SK-N-SH (cell line): ENCODE measurements at regions not wholly inside any gene's neighbourhood (a gene's known extent, or its start where the extent isn't known, plus 50 kb on each side); places are given as distances from the start of the nearest gene placed in this dataset.

ENCODE experiments used
- CTCF ChIA-PET: fragments of 300-600, 350-600 bp; formaldehyde crosslinking; extraction: SDS; loops from one replicate; lab custom pipeline; 2021; lab: Yijun Ruan, JAX
- POLR2A ChIA-PET: fragments of 350-600 bp; sonication (Branson Sonifier 250); formaldehyde crosslinking; extraction: SDS; loops from one replicate; lab custom pipeline; 2020; ENCODE audit warnings: antibody characterized with exemption, inconsistent platforms; lab: Yijun Ruan, JAX
- DNase-seq: peaks from one replicate; pipeline ENCODE4 v3.0.0; 2012
- H2AFZ ChIP-seq: fragments of 200-600 bp; sonication (generic); 2 replicates; pipeline ENCODE4 v1.8.1; 2016; ENCODE audit warnings: antibody characterized with exemption, mild to moderate bottlenecking, low read depth
- H3F3A ChIP-seq: fragments of 200-600 bp; sonication (generic); replicated peaks from 2 replicates; pipeline ENCODE3; 2016; ENCODE audit warnings: antibody characterized with exemption, mild to moderate bottlenecking; ENCODE audit not compliant: insufficient read depth
- H3K27ac ChIP-seq, 2 experiments: fragments of 200-500 bp in 1 of 2; fragments of 200-600 bp in 1 of 2; sonication (Bioruptor generic) in 1 of 2; sonication (generic), shearing (Covaris generic) in 1 of 2; 2 replicates each; pipeline versions ENCODE4 v1.5.1 to v1.6.1; 2014 to 2016; ENCODE audit warnings: low read depth in 2 of 2, inconsistent platforms in 1 of 2, low read length in 1 of 2, mild to moderate bottlenecking in 1 of 2, mixed read lengths in 1 of 2
- H3K27me3 ChIP-seq: fragments of 200-600 bp; sonication (generic), shearing (Covaris generic); 2 replicates; pipeline ENCODE4 v1.6.1; 2016; ENCODE audit warnings: mixed run types; ENCODE audit not compliant: insufficient read depth
- H3K36me3 ChIP-seq, 2 experiments: fragments of 200-500 bp in 1 of 2; fragments of 200-600 bp in 1 of 2; sonication (Bioruptor generic) in 1 of 2; sonication (generic) in 1 of 2; replicated peaks in 1 of 2; 2 replicates each; pipeline versions ENCODE3 to v1.5.1; 2014 to 2016; ENCODE audit warnings: low read length in 1 of 2, mild to moderate bottlenecking in 1 of 2; ENCODE audit not compliant: insufficient read depth in 2 of 2, control insufficient read depth in 1 of 2
- H3K4me1 ChIP-seq, 2 experiments: fragments of 200-500 bp in 1 of 2; fragments of 200-600 bp in 1 of 2; sonication (Bioruptor generic) in 1 of 2; sonication (generic), shearing (Covaris generic) in 1 of 2; 2 replicates each; pipeline versions ENCODE4 v1.5.1 to v1.6.1; 2014 to 2016; ENCODE audit warnings: low read depth in 1 of 2, low read length in 1 of 2, mixed run types in 1 of 2; ENCODE audit not compliant: insufficient read depth in 2 of 2, control insufficient read depth in 1 of 2
- H3K4me2 ChIP-seq: fragments of 200-600 bp; sonication (generic), shearing (Covaris generic); 2 replicates; pipeline ENCODE4 v1.6.1; 2017; ENCODE audit warnings: mixed run types
- H3K4me3 ChIP-seq, 2 experiments: fragments of 200-500 bp in 1 of 2; fragments of 200-600 bp in 1 of 2; sonication (Bioruptor generic) in 1 of 2; sonication (generic), shearing (Covaris generic) in 1 of 2; 2 replicates each; pipeline versions ENCODE4 v1.5.1 to v1.8.1; 2014 to 2016; ENCODE audit warnings: low read depth in 2 of 2, inconsistent platforms in 1 of 2, low read length in 1 of 2, mild to moderate bottlenecking in 1 of 2, mixed read lengths in 1 of 2, moderate library complexity in 1 of 2
- H3K79me2 ChIP-seq: fragments of 200-600 bp; sonication (generic); 2 replicates; pipeline ENCODE4 v1.8.1; 2017; ENCODE audit warnings: mild to moderate bottlenecking; ENCODE audit not compliant: insufficient read depth
- H3K9ac ChIP-seq: fragments of 200-600 bp; sonication (generic); 2 replicates; pipeline ENCODE4 v1.6.1; 2017; ENCODE audit warnings: mixed run types
- H3K9me2 ChIP-seq: fragments of 200-600 bp; sonication (generic); 2 replicates; pipeline ENCODE4 v1.6.1; 2017; ENCODE audit warnings: mixed run types
- H3K9me3 ChIP-seq: fragments of 200-600 bp; sonication (generic); 2 replicates; pipeline ENCODE4 v1.6.1; 2017; ENCODE audit warnings: mixed run types, mild to moderate bottlenecking, moderate library complexity
- H4K20me1 ChIP-seq: fragments of 200-600 bp; sonication (generic); 2 replicates; pipeline ENCODE4 v1.6.1; 2017; ENCODE audit warnings: mild to moderate bottlenecking, mixed run types; ENCODE audit not compliant: insufficient read depth
- EP300 ChIP-seq, 2 experiments: IDR thresholded peaks; 2 replicates each; pipeline versions ENCODE4 v1.4.0 to v1.6.1; 2012; ENCODE audit warnings: borderline replicate concordance in 1 of 2, low read depth in 1 of 2, low read length in 1 of 2
- FOSL2 ChIP-seq: IDR thresholded peaks from 2 replicates; pipeline ENCODE4 v1.4.0; 2012; ENCODE audit warnings: low read depth, mild to moderate bottlenecking, moderate library complexity, borderline replicate concordance
- FOXJ3 ChIP-seq: sonication (generic); formaldehyde crosslinking; IDR thresholded peaks from 2 replicates; pipeline ENCODE4 v1.5.1; 2020; ENCODE audit warnings: mild to moderate bottlenecking, missing genetic modification reagents
- FOXM1 ChIP-seq: IDR thresholded peaks from 2 replicates; pipeline ENCODE4 v1.4.0; 2012; ENCODE audit warnings: low read depth, mild to moderate bottlenecking
- GATA2 ChIP-seq: sonication (generic); formaldehyde crosslinking; IDR thresholded peaks from 2 replicates; pipeline ENCODE4 v1.5.0; 2020; ENCODE audit warnings: mild to moderate bottlenecking, missing genetic modification reagents
- IRF3 ChIP-seq: fragments of 150-350 bp; IDR thresholded peaks from 2 replicates; pipeline ENCODE4 v1.6.1; 2016; ENCODE audit warnings: mild to moderate bottlenecking, low read depth, low read length
- JUND ChIP-seq: IDR thresholded peaks from 2 replicates; pipeline ENCODE4 v1.4.0; 2012
- MEF2A ChIP-seq: IDR thresholded peaks from 2 replicates; pipeline ENCODE4 v1.4.0; 2012; ENCODE audit warnings: low read depth, borderline replicate concordance
- NFIC ChIP-seq: IDR thresholded peaks from 2 replicates; pipeline ENCODE4 v1.4.0; 2012; ENCODE audit warnings: borderline replicate concordance
- NRF1 ChIP-seq: IDR thresholded peaks from 2 replicates; pipeline ENCODE4 v1.6.1; 2012; ENCODE audit warnings: low read depth, mild to moderate bottlenecking, low read length
- RCOR1 ChIP-seq: fragments of 150-350 bp; IDR thresholded peaks from 2 replicates; pipeline ENCODE4 v1.6.1; 2017; ENCODE audit warnings: antibody characterized with exemption, low read length
- RFX5 ChIP-seq: IDR thresholded peaks from 2 replicates; pipeline ENCODE4 v1.6.1; 2012; ENCODE audit warnings: mild to moderate bottlenecking, improper control_type of control experiment, low read length
- RXRA ChIP-seq: IDR thresholded peaks from 2 replicates; pipeline ENCODE4 v1.4.0; 2012; ENCODE audit warnings: low read depth, mild to moderate bottlenecking, borderline replicate concordance
- SMC3 ChIP-seq: IDR thresholded peaks from 2 replicates; pipeline ENCODE4 v1.6.1; 2012; ENCODE audit warnings: low read depth, low read length, improper control_type of control experiment
- TAF1 ChIP-seq: IDR thresholded peaks from 2 replicates; pipeline ENCODE4 v1.6.1; 2012; ENCODE audit warnings: low read depth, mild to moderate bottlenecking, low read length, moderate library complexity, borderline replicate concordance
- USF2 ChIP-seq: fragments of 150-350 bp; IDR thresholded peaks from 2 replicates; pipeline ENCODE4 v1.6.1; 2017; ENCODE audit warnings: antibody characterized with exemption, low read length, low read depth, borderline replicate concordance
- ZBTB33 ChIP-seq: IDR thresholded peaks from 2 replicates; pipeline ENCODE4 v1.4.0; 2012; ENCODE audit warnings: low read depth, borderline replicate concordance
- WGBS: methylation state at CpG from one replicate; pipeline ENCODE4 v1.1.6; 2017; ENCODE audit warnings: low lambda C conversion rate; 5-methylcytosine and 5-hydroxymethylcytosine counted together

- no peak for TF ChIP-seq TAF1
- no peak for TF ChIP-seq GATA2 (CRISPR knock-in tag)
- no peak for TF ChIP-seq FOXJ3 (CRISPR knock-in tag)
- no peak for TF ChIP-seq NRF1
- TF ChIP-seq JUND, result no peak
- no peak for TF ChIP-seq ZBTB33
- no peak for TF ChIP-seq EP300 (IDR thresholded peaks at IDR 0.05; ENCODE audit: borderline replicate concordance in 1 of 2, low read depth in 1 of 2, low read length in 1 of 2)
- no peak for TF ChIP-seq MEF2A
- TF ChIP-seq, all 33 proteins: peak for 0
These were observed 242.4 kb downstream of the ALDH8A1 start (continued) for GRCh38 chr6:134707342-134708031.

- no peak for DNase-seq
- Histone ChIP-seq H3K27ac (no peak overlapping the region), H3K4me3 (no peak overlapping the region), H3K9me2 (no peaks in the 10 kb centered on the region), H3K79me2 (no peaks in the 10 kb centered on the region), H3F3A (peaks cover 3% of the 10 kb centered on the region), H4K20me1 (no peaks in the 10 kb centered on the region), H3K9me3 (no peaks in the 10 kb centered on the region), H3K4me1 (peaks cover 2 to 9% of the 10 kb centered on the region in 2 experiments; a peak in 3 of 4 replicates), H2AFZ (no peak overlapping the region), H3K4me2 (no peak overlapping the region), H3K36me3 (no peaks in the 10 kb centered on the region), H3K27me3 (no peaks in the 10 kb centered on the region), H3K9ac (no peak overlapping the region)
- WGBS, result 60% methylated on average over 2 of the region's 2 CpGs
- TF ChIP-seq NFIC (no peak), RCOR1 (no peak), IRF3 (no peak), SMC3 (no peak), EP300 (IDR thresholded peaks at IDR 0.05; ENCODE audit: borderline replicate concordance in 1 of 2, low read depth in 1 of 2, low read length in 1 of 2) (no peak), MEF2A (no peak), RXRA (no peak), RFX5 (no peak), USF2 (no peak), FOSL2 (no peak), FOXM1 (no peak), TAF1 (no peak)
- POLR2A ChIA-PET, result no interaction called here
- CTCF ChIA-PET, result interaction anchor here (0.7 to 1.1 kb wide), 3 partner anchors 34 to 234 kb away, joined by 3 to 4 read pairs (median 3); no protein-coding TSS in a partner anchor
These were observed 243.1 kb downstream of the ALDH8A1 start for GRCh38 chr6:134706806-134707205.
